Mammary epithelial cell (primary cell): ENCODE measurements at regions not wholly inside any gene's neighbourhood (a gene's known extent, or its start where the extent isn't known, plus 50 kb on each side); places are given as distances from the start of the nearest gene placed in this dataset.
"Not testable (repeated sequence)": the region's sequence is repeated elsewhere in the genome, so short reads cannot be mapped to it uniquely, and the experiment has no call there.

Source experiments
- EZH2 ChIP-seq: IDR thresholded peaks from 2 replicates; pipeline ENCODE4 v1.6.1; 2012; ENCODE audit warnings: low read length, inconsistent platforms, borderline replicate concordance
- TF ChIP-seq, protein P1 (sequence below), 2 donors: IDR thresholded peaks in 1 of 2; conservative IDR thresholded peaks in 1 of 2; 2 replicates each; pipeline ENCODE4 v1.5.1; 2011 to 2012; ENCODE audit warnings: inconsistent platforms in 2 of 2, low read length in 2 of 2, mild to moderate bottlenecking in 2 of 2, control low read depth in 1 of 2, low read depth in 1 of 2; ENCODE audit not compliant: insufficient read depth in 1 of 2; ENCODE audit errors: extremely low read depth in 1 of 2

DNA sequence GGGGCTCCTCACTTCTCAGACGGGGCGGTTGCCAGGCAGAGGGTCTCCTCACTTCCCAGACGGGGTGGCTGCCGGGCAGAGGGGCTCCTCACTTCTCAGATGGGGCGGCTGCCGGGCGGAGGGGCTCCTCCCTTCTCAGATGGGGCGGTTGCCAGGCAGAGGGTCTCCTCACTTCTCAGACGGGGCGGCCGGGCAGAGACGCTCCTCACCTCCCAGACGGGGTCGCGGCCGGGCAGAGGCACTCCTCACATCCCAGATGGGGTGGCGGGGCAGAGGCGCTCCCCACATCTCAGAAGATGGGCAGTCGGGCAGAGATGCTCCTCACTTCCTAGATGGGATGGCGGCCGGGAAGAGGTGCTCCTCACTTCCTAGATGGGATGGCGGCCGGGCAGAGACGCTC, 148.3 kb downstream of the UTRN start:
- not testable (repeated sequence) for TF ChIP-seq EZH2
- TF ChIP-seq, protein P1, sequence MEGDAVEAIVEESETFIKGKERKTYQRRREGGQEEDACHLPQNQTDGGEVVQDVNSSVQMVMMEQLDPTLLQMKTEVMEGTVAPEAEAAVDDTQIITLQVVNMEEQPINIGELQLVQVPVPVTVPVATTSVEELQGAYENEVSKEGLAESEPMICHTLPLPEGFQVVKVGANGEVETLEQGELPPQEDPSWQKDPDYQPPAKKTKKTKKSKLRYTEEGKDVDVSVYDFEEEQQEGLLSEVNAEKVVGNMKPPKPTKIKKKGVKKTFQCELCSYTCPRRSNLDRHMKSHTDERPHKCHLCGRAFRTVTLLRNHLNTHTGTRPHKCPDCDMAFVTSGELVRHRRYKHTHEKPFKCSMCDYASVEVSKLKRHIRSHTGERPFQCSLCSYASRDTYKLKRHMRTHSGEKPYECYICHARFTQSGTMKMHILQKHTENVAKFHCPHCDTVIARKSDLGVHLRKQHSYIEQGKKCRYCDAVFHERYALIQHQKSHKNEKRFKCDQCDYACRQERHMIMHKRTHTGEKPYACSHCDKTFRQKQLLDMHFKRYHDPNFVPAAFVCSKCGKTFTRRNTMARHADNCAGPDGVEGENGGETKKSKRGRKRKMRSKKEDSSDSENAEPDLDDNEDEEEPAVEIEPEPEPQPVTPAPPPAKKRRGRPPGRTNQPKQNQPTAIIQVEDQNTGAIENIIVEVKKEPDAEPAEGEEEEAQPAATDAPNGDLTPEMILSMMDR (conservative IDR thresholded peaks at IDR 0.05 in 1 of 2, IDR thresholded peaks at IDR 0.05 in 1 of 2; ENCODE audit: extremely low read depth in 1 of 2, insufficient read depth in 1 of 2, low read depth in 1 of 2, low read length in 2 of 2), result not testable (repeated sequence)
